ENCODE measurements at regions not wholly inside any gene's neighbourhood (a gene's known extent, or its start where the extent isn't known, plus 50 kb on each side); places are given as distances from the start of the nearest gene placed in this dataset.

DNA sequence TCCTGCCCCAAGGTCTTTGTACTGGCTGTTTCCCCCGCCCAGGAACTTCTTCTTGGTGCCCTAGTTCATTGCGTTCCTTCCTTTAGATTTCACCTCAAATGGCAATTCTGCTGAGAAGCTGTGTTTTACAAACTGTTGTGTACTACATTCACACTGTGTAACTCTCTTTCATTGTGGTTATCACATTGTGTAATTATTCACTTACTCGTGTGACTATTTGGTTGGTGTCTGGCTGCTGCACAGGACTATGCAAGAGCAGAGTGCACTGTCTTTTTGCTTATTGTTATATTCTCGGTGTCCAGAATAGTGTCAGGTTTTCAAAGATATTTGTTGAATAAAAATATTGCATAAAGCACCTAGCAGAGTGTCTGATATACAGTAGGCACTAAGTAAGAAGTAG, 177.2 kb upstream of the PRICKLE1 start:
- H3K27ac ChIP-seq (ENCODE audit: extremely low read depth, low read depth, low read length): no peak overlapping the region
- no peaks in the 10 kb centered on the region for H3K4me1 ChIP-seq (ENCODE audit: control insufficient read depth, insufficient read depth, low read length)
- H3K9me3 ChIP-seq (ENCODE audit: control insufficient read depth, insufficient read depth, low read depth, low read length): no peaks in the 10 kb centered on the region
- ChIA-PET CTCF (no interaction called here), POLR2A (no interaction called here)
- TF ChIP-seq ZNF791 (tag by site-specific recombination; IDR thresholded peaks at IDR 0.05) (no peak), ZNF423 (tag by site-specific recombination; IDR thresholded peaks at IDR 0.05) (no peak), SETDB1 (IDR thresholded peaks at IDR 0.05; ENCODE audit: insufficient read length, low read length) (no peak), ZNF169 (tag by site-specific recombination; IDR thresholded peaks at IDR 0.05) (no peak), ZNF335 (tag by site-specific recombination; conservative IDR thresholded peaks at IDR 0.05) (no peak), GFI1B (tag by site-specific recombination; IDR thresholded peaks at IDR 0.05) (no peak), ZFP69B (tag by site-specific recombination; IDR thresholded peaks at IDR 0.05) (no peak), MEIS1 (CRISPR knock-in tag; IDR thresholded peaks at IDR 0.05; ENCODE audit: borderline replicate concordance) (no peak), ZNF514 (tag by site-specific recombination; IDR thresholded peaks at IDR 0.05) (no peak), ZNF211 (tag by site-specific recombination; IDR thresholded peaks at IDR 0.05; ENCODE audit: low read depth) (no peak)
- TF ChIP-seq, protein P1, sequence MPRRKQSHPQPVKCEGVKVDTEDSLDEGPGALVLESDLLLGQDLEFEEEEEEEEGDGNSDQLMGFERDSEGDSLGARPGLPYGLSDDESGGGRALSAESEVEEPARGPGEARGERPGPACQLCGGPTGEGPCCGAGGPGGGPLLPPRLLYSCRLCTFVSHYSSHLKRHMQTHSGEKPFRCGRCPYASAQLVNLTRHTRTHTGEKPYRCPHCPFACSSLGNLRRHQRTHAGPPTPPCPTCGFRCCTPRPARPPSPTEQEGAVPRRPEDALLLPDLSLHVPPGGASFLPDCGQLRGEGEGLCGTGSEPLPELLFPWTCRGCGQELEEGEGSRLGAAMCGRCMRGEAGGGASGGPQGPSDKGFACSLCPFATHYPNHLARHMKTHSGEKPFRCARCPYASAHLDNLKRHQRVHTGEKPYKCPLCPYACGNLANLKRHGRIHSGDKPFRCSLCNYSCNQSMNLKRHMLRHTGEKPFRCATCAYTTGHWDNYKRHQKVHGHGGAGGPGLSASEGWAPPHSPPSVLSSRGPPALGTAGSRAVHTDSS (tag by site-specific recombination; IDR thresholded peaks at IDR 0.05): no peak
- TF ChIP-seq, protein P2, sequence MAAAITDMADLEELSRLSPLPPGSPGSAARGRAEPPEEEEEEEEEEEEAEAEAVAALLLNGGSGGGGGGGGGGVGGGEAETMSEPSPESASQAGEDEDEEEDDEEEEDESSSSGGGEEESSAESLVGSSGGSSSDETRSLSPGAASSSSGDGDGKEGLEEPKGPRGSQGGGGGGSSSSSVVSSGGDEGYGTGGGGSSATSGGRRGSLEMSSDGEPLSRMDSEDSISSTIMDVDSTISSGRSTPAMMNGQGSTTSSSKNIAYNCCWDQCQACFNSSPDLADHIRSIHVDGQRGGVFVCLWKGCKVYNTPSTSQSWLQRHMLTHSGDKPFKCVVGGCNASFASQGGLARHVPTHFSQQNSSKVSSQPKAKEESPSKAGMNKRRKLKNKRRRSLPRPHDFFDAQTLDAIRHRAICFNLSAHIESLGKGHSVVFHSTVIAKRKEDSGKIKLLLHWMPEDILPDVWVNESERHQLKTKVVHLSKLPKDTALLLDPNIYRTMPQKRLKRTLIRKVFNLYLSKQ (tag by site-specific recombination; IDR thresholded peaks at IDR 0.05; ENCODE audit: borderline replicate concordance): no peak
- TF ChIP-seq, protein P3, sequence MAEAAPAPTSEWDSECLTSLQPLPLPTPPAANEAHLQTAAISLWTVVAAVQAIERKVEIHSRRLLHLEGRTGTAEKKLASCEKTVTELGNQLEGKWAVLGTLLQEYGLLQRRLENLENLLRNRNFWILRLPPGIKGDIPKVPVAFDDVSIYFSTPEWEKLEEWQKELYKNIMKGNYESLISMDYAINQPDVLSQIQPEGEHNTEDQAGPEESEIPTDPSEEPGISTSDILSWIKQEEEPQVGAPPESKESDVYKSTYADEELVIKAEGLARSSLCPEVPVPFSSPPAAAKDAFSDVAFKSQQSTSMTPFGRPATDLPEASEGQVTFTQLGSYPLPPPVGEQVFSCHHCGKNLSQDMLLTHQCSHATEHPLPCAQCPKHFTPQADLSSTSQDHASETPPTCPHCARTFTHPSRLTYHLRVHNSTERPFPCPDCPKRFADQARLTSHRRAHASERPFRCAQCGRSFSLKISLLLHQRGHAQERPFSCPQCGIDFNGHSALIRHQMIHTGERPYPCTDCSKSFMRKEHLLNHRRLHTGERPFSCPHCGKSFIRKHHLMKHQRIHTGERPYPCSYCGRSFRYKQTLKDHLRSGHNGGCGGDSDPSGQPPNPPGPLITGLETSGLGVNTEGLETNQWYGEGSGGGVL (tag by site-specific recombination; IDR thresholded peaks at IDR 0.05): no peak
- TF ChIP-seq, protein P4, sequence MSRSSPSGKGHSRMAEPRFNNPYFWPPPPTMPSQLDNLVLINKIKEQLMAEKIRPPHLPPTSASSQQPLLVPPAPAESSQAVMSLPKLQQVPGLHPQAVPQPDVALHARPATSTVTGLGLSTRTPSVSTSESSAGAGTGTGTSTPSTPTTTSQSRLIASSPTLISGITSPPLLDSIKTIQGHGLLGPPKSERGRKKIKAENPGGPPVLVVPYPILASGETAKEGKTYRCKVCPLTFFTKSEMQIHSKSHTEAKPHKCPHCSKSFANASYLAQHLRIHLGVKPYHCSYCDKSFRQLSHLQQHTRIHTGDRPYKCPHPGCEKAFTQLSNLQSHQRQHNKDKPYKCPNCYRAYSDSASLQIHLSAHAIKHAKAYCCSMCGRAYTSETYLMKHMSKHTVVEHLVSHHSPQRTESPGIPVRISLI (tag by site-specific recombination; IDR thresholded peaks at IDR 0.05): no peak
- no peaks in the 10 kb centered on the region for H3K36me3 ChIP-seq (ENCODE audit: control insufficient read depth in 2 of 2, insufficient read depth in 1 of 2, low read length in 2 of 2)
- H3K4me3 ChIP-seq (ENCODE audit: low read depth, low read length): no peak overlapping the region

DNA sequence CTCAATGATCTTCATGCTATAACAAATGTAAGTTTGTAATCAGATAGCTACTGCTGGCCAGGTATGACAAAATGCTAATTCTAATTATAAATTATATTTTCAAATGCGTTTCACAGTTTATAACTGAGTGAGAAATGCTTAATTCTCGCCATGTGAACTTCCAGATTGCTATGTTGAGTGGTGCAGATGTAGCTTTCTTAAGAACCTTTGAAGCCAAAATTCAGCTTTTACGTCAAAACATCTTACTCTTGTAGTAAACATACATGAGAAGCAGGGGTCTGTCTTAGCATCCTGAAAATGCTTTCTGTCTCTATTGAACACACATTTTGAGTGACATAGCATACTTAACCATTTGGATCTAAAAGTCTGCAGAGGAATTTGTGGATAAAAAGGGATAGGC, 176.5 kb upstream of the PRICKLE1 start:
- Histone ChIP-seq H3K4me3 (ENCODE audit: low read depth, low read length) (no peak overlapping the region), H3K9me3 (ENCODE audit: control insufficient read depth, insufficient read depth, low read depth, low read length) (no peaks in the 10 kb centered on the region), H3K4me1 (ENCODE audit: control insufficient read depth, insufficient read depth, low read length) (no peaks in the 10 kb centered on the region), H3K27ac (ENCODE audit: extremely low read depth, low read depth, low read length) (no peak overlapping the region), H3K36me3 (ENCODE audit: control insufficient read depth in 2 of 2, insufficient read depth in 1 of 2, low read length in 2 of 2) (no peaks in the 10 kb centered on the region)
- CTCF ChIA-PET: no interaction called here
- no peak for TF ChIP-seq OVOL3 (tag by site-specific recombination; IDR thresholded peaks at IDR 0.05)
- TF ChIP-seq, protein P2 (tag by site-specific recombination; IDR thresholded peaks at IDR 0.05; ENCODE audit: borderline replicate concordance): no peak
- TF ChIP-seq ZNF223 (tag by site-specific recombination; IDR thresholded peaks at IDR 0.05): no peak
- no peak for TF ChIP-seq SALL2 (tag by site-specific recombination; IDR thresholded peaks at IDR 0.05; ENCODE audit: borderline replicate concordance)
- no peak for TF ChIP-seq ZNF701 (tag by site-specific recombination; IDR thresholded peaks at IDR 0.05)
- no peak for TF ChIP-seq ZNF394 (tag by site-specific recombination; IDR thresholded peaks at IDR 0.05; ENCODE audit: borderline replicate concordance)
- no peak for TF ChIP-seq ZNF266 (tag by site-specific recombination; IDR thresholded peaks at IDR 0.05; ENCODE audit: low read depth)
- TF ChIP-seq, protein P5, sequence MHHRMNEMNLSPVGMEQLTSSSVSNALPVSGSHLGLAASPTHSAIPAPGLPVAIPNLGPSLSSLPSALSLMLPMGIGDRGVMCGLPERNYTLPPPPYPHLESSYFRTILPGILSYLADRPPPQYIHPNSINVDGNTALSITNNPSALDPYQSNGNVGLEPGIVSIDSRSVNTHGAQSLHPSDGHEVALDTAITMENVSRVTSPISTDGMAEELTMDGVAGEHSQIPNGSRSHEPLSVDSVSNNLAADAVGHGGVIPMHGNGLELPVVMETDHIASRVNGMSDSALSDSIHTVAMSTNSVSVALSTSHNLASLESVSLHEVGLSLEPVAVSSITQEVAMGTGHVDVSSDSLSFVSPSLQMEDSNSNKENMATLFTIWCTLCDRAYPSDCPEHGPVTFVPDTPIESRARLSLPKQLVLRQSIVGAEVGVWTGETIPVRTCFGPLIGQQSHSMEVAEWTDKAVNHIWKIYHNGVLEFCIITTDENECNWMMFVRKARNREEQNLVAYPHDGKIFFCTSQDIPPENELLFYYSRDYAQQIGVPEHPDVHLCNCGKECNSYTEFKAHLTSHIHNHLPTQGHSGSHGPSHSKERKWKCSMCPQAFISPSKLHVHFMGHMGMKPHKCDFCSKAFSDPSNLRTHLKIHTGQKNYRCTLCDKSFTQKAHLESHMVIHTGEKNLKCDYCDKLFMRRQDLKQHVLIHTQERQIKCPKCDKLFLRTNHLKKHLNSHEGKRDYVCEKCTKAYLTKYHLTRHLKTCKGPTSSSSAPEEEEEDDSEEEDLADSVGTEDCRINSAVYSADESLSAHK (tag by site-specific recombination; IDR thresholded peaks at IDR 0.05): no peak
- TF ChIP-seq MZF1 (tag by site-specific recombination; IDR thresholded peaks at IDR 0.05; ENCODE audit: borderline replicate concordance): no peak
- POLR2A ChIA-PET: interaction anchor here (0.7 kb wide), 1 partner anchor 30 kb away, joined by 3 read pairs; no protein-coding TSS in a partner anchor
